Lung (tissue), 11 donors: ENCODE measurements at regions not wholly inside any gene's neighbourhood (a gene's known extent, or its start where the extent isn't known, plus 50 kb on each side); places are given as distances from the start of the nearest gene placed in this dataset.

Experiments
- ATAC-seq: fragments of 200-7000 bp; cut with Tn5 transposase; one replicate; pipeline ENCODE4 v1.9.1; 2020; ENCODE audit warnings: moderate number of reproducible peaks; ENCODE audit not compliant: insufficient read depth, low FRiP score
- DNase-seq, 3 donors: peaks; one replicate each; pipeline ENCODE4 v3.0.0-alpha.2; 2013 to 2017
- H3K27ac ChIP-seq, 2 donors: one replicate each; pipeline ENCODE4 v1.5.1; 2013; ENCODE audit warnings: mild to moderate bottlenecking in 2 of 2, moderate library complexity in 2 of 2, control low read depth in 1 of 2, inconsistent platforms in 1 of 2, low read depth in 1 of 2, low read length in 1 of 2
- H3K27me3 ChIP-seq, 3 donors: one replicate each; pipeline ENCODE4 v1.5.1; 2013; ENCODE audit warnings: low read length in 2 of 3; ENCODE audit not compliant: control insufficient read depth in 3 of 3, insufficient read depth in 3 of 3
- H3K36me3 ChIP-seq, 4 donors: one replicate each; pipeline ENCODE4 v1.5.1; 2013; ENCODE audit warnings: low read length in 4 of 4, mild to moderate bottlenecking in 1 of 4, moderate library complexity in 1 of 4; ENCODE audit not compliant: control insufficient read depth in 4 of 4, insufficient read depth in 4 of 4
- H3K4me1 ChIP-seq, 5 donors: one replicate each; pipeline ENCODE4 v1.5.1; 2013; ENCODE audit warnings: low read length in 5 of 5, mild to moderate bottlenecking in 2 of 5, moderate library complexity in 1 of 5; ENCODE audit not compliant: control insufficient read depth in 5 of 5, insufficient read depth in 5 of 5
- H3K4me3 ChIP-seq: one replicate; pipeline ENCODE4 v1.5.1; 2013; ENCODE audit warnings: mild to moderate bottlenecking, control low read depth, moderate library complexity
- H3K9ac ChIP-seq, 2 donors: one replicate each; pipeline ENCODE4 v1.5.1; 2013; ENCODE audit warnings: low read length in 2 of 2, control low read depth in 1 of 2; ENCODE audit not compliant: insufficient read depth in 1 of 2
- H3K9me3 ChIP-seq, 4 donors: one replicate each; pipeline ENCODE4 v1.5.1; 2013; ENCODE audit warnings: low read length in 3 of 4, mild to moderate bottlenecking in 1 of 4, moderate library complexity in 1 of 4; ENCODE audit not compliant: control insufficient read depth in 4 of 4, insufficient read depth in 3 of 4
- WGBS, 2 donors: extraction: QIAGEN DNeasy Blood & Tissue Kit; methylation state at CpG; one replicate each; pipeline ENCODE4 v1.1.7; 2013; 5-methylcytosine and 5-hydroxymethylcytosine counted together
- TF ChIP-seq, protein P1 (sequence below): IDR thresholded peaks from 2 replicates; pipeline ENCODE4 v1.5.1; 2012; ENCODE audit warnings: mild to moderate bottlenecking; ENCODE audit errors: control extremely low read depth, extremely low read depth
- donor health status: control.
- donor health status: control.
- donor health status: Bipolar disorder and iron deficiency.
- donor health status: healthy.
- donor health status: DM: yes; HTN: yes; CAD: no.

DNA sequence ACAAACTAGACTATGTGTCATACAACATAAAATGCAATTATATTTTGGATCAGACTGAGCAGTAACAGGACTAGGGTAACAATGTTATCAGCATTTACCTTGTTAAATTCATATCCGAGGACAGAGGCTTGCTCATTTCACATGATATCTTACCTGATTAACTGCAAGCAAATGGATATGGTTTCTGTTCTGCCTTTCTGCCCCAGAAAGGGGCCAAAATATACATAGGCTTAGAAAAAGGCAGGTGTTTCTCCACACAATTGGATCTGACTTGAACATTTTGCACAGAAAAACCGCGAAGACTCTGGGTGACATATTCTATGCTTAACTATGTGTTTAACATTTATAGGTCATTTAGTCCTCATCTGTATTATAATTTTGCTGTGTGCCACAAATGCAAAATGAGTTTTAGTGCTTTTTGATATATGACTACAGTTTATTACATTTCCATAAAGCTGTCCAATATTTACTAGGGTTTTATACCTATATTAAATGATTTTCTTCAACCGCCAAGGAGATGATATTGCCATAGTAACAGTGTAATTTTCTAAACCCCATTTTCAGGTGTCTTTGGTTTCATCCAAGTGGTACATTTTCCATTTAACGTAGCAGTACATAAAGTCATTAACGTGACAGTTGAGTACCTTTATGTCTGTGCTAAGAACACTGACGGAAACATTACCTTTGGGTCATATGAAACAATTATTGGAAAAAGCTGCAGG lies 249.3 kb upstream of the KRR1 start:
- TF ChIP-seq, protein P1, sequence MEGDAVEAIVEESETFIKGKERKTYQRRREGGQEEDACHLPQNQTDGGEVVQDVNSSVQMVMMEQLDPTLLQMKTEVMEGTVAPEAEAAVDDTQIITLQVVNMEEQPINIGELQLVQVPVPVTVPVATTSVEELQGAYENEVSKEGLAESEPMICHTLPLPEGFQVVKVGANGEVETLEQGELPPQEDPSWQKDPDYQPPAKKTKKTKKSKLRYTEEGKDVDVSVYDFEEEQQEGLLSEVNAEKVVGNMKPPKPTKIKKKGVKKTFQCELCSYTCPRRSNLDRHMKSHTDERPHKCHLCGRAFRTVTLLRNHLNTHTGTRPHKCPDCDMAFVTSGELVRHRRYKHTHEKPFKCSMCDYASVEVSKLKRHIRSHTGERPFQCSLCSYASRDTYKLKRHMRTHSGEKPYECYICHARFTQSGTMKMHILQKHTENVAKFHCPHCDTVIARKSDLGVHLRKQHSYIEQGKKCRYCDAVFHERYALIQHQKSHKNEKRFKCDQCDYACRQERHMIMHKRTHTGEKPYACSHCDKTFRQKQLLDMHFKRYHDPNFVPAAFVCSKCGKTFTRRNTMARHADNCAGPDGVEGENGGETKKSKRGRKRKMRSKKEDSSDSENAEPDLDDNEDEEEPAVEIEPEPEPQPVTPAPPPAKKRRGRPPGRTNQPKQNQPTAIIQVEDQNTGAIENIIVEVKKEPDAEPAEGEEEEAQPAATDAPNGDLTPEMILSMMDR: no peak
- no peaks in the 10 kb centered on the region for H3K4me1 ChIP-seq
- no peak overlapping the region for H3K27ac ChIP-seq
- ATAC-seq (no peak), DNase-seq (no peak)
- no peaks in the 10 kb centered on the region for H3K36me3 ChIP-seq
- no peak overlapping the region for H3K9ac ChIP-seq
- no peaks in the 10 kb centered on the region for H3K27me3 ChIP-seq
- 94 to 96% methylated on average over 7 of the region's 7 CpGs for WGBS, 2 donors
- H3K9me3 ChIP-seq: no peaks in the 10 kb centered on the region
- H3K4me3 ChIP-seq: no peak overlapping the region

DNA sequence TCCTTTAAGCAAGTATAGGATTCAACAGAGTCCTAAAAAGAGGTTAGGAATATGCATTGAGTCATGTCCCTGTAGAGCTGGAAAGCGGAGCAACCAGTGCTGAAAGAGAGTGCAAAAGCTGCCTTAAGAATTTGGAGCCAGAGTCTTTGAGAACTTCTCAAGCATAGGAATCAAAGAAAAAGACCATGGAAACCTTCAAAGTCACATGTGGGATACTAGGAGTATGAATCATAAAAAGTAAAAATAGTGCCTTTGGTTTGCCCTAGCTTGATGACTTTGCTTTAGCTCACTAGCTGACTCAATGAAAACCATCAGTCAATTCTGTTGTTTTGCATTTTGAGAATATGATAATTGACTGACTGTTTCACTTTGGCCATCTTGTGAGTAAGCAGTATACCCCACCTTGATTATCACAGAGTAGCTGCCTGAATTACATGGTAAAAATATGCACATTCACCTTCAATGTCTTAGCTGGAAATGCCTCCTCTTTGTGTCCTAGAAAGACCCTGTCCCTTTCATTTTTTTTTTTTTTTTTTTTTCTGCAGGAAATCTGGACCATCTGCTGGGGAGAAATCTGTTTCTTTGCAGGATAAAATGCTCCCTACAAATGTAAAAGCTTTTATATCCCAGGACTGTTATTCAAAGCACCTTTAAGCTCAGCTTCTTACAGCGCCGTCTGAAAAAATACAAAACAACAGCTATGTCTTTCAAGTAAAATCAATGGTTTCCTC lies 248.6 kb upstream of the KRR1 start:
- Histone ChIP-seq H3K4me3 (no peak overlapping the region), H3K27me3 (no peaks in the 10 kb centered on the region), H3K9me3 (no peaks in the 10 kb centered on the region), H3K36me3 (no peaks in the 10 kb centered on the region), H3K4me1 (no peaks in the 10 kb centered on the region), H3K9ac (no peak overlapping the region), H3K27ac (no peak overlapping the region)
- 96 to 99% methylated on average over 3 of the region's 3 CpGs for WGBS, 2 donors
- no peak for ATAC-seq
- DNase-seq: no peak
- TF ChIP-seq, protein P1: no peak

DNA sequence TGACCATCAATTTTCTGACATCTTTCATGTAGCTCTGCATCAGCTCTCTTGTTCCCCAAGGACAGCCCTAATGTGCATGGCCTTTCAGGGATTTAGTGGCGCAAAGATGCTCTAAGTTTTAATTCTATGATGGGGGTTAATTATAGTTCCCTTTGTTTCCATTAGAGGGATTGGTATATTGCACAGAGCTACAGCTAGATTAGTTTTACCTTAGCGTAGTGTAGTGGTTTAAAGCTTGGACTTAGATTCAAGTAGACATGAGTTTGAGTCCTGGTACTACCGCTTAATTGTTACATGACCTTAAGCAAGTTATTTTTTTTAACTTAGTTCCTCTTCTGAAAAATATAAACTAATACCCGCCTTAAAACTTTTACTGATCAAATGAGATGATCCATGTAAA lies 247.8 kb upstream of the KRR1 start:
- no peak overlapping the region for H3K9ac ChIP-seq
- TF ChIP-seq, protein P1: no peak
- H3K4me3 ChIP-seq: no peak overlapping the region
- H3K27ac ChIP-seq: no peak overlapping the region
- ATAC-seq (no peak), DNase-seq (no peak)
- H3K36me3 ChIP-seq: no peaks in the 10 kb centered on the region
- no peaks in the 10 kb centered on the region for H3K27me3 ChIP-seq
- WGBS, 2 donors: 82 to 87% methylated on average over 4 of the region's 4 CpGs
- no peaks in the 10 kb centered on the region for H3K4me1 ChIP-seq
- H3K9me3 ChIP-seq: no peaks in the 10 kb centered on the region
